ENCODE measurements at regions not wholly inside any gene's neighbourhood (a gene's known extent, or its start where the extent isn't known, plus 50 kb on each side); places are given as distances from the start of the nearest gene placed in this dataset.

- TF ChIP-seq, protein P1, sequence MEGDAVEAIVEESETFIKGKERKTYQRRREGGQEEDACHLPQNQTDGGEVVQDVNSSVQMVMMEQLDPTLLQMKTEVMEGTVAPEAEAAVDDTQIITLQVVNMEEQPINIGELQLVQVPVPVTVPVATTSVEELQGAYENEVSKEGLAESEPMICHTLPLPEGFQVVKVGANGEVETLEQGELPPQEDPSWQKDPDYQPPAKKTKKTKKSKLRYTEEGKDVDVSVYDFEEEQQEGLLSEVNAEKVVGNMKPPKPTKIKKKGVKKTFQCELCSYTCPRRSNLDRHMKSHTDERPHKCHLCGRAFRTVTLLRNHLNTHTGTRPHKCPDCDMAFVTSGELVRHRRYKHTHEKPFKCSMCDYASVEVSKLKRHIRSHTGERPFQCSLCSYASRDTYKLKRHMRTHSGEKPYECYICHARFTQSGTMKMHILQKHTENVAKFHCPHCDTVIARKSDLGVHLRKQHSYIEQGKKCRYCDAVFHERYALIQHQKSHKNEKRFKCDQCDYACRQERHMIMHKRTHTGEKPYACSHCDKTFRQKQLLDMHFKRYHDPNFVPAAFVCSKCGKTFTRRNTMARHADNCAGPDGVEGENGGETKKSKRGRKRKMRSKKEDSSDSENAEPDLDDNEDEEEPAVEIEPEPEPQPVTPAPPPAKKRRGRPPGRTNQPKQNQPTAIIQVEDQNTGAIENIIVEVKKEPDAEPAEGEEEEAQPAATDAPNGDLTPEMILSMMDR (IDR thresholded peaks at IDR 0.05 in 8 of 11, conservative IDR thresholded peaks at IDR 0.05 in 3 of 11), result no peak
- TF ChIP-seq POLR2AphosphoS5 (IDR thresholded peaks at IDR 0.05), result no peak
Measured at GRCh38 chr6:40319124-40319523, 268.0 kb downstream of the LRFN2 start.
